TTC549 (cell line): ENCODE measurements at regions not wholly inside any gene's neighbourhood (a gene's known extent, or its start where the extent isn't known, plus 50 kb on each side); places are given as distances from the start of the nearest gene placed in this dataset.
A peak's percentile ranks its signal among the peaks of the same experiment; 100 is the strongest.

Experiments
- FAIRE-seq: peaks from 2 replicates; lab custom pipeline; 2012; peaks lifted over from hg19 to GRCh38; lab: Jason Lieb, UNC

DNA sequence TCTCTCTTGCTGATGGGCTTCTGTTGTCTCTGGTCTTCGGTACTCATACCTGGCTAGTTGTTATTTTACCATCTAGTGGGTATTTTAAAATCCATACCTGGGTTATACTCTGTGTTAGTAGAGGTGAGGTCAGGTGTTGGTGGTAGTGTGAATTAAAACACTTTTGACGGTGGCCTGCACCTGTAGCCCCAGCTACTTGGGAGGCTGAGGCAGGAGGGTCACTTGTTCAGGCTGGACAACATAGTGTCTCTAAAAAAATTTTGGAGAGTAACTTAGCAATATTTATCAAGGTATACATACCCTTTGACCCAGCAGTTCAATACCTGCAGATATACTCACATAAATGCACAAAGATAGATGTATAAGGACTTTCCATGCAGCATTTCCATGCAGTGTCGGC lies 55.4 kb downstream of the GSX1 start:
- no peak for FAIRE-seq

- no peak for FAIRE-seq
These were observed 59.0 kb downstream of the GSX1 start for GRCh38 chr13:27851096-27851850.

GRCh38 chr13:27852491-27852890 lies 60.2 kb downstream of the GSX1 start:
- FAIRE-seq: no peak

DNA sequence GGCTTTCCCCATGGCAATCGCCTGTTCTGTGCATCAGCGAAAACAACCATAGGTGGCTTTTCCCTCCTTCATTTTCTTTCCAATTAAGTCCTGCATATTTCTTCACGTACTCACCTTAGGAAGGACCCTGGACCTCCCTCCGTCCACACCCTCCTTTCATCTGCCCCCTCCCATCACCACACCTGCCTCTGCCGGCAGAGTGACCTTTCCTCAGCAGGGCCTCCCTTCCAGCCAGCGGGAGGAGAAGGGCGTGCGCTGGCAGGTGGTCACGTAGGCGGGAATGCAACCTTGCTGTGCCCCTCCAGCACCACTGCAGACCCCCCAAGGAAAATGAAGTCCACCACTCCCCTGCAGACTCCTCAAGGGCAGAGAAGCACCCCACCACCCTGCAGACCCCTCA lies 61.1 kb downstream of the GSX1 start:
- FAIRE-seq: no peak

- FAIRE-seq: no peak
These were observed 61.6 kb downstream of the GSX1 start for GRCh38 chr13:27853861-27854260.

DNA sequence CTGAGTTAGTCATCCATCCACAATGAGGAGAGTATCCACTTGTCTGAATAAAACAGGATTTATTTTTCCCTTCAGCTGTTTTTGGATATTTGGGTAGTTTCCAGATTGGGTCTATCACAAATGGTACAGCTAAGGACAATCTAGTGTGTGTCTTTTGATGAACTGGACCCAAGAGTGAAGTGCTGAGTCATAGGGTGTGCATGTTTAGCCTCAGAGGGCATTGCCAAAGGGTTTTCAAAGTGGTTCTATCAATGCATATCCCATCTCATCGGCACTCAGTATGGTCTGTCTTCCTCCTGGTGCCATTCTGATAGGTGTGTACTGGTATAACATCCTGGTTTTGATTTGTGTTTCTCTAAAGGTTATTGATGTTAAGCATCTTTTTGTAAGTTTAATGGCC lies 62.3 kb downstream of the GSX1 start:
- FAIRE-seq: no peak

- no peak for FAIRE-seq
These were observed 63.1 kb downstream of the GSX1 start for GRCh38 chr13:27855381-27855780.

- FAIRE-seq: no peak
These were observed 62.5 kb upstream of the PDX1 start for GRCh38 chr13:27857282-27857681.

DNA sequence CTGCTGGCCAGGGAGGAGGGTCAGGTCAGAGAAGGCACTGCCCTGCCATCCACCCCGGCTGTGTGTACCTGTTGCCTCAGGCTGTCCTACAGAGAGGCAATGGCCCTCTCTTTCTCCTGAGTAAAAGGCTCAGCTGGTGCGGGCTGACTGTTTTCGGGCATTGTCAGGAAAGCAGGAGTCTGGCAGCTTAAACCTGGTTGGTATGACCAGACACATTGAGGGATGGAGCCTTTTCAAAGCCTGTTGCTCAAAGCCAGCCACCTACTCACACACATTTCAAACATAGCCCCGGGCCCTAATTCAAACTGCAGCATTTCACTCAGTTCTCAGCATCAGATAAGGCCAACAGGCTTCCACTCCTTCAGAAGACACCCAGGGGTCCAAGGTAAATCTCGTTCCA lies 61.8 kb upstream of the PDX1 start:
- FAIRE-seq: no peak

- no peak for FAIRE-seq
These were observed 59.1 kb upstream of the PDX1 start for GRCh38 chr13:27860743-27861142.

GRCh38 chr13:27861165-27861564 lies 58.6 kb upstream of the PDX1 start:
- no peak for FAIRE-seq

DNA sequence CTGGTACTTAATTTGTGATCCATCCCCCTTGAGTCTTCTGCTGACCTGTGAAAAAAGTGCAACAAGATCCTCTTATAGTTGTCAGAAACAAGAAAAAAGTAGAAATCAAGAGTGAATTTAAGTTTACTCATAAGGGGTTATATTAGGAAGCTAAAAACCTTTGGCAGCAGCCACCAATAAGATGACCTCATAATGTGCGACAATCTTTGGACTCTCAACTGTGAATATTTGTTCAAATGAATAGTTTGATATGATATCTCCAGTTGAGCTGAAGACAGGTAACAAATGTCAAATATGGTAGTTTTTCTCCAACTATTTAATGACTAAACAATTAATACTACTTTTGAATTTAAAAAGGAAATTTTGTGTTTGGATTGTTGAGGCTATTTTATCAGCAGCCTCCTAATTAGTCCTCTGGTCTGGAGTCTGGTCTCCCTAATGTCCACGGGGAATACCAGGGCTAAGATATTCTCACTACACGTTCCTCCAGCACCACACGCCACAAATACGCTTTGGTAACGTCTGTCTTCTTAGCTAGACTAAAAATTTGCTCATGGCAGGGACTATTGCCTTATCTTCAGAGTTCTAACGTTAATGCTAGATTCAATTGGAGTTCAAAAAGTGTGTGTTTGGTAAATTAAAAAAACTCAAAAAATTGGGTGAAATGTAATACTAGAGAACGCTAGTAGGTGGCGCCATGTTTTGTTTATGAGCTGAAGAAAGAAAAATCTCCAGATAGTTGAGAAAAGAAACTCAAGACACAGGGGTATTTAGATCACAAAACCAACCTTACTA lies 51.0 kb upstream of the PDX1 start:
- FAIRE-seq: peak; percentile 71

GRCh38 chr13:27869436-27870095 lies 50.2 kb upstream of the PDX1 start:
- FAIRE-seq: no peak
